Caki2 (cell line): ENCODE measurements at regions not wholly inside any gene's neighbourhood (a gene's known extent, or its start where the extent isn't known, plus 50 kb on each side); places are given as distances from the start of the nearest gene placed in this dataset.
"Not testable (repeated sequence)": the region's sequence is repeated elsewhere in the genome, so short reads cannot be mapped to it uniquely, and the experiment has no call there.

Experiments
- DNase-seq: peaks from one replicate; pipeline ENCODE4 v3.0.0-alpha.2; 2015; ENCODE audit warnings: low read depth
- in situ Hi-C: cut with HindIII; loops from 2 replicates; pipeline ENCODE4 v1.10.0; 2016; ENCODE audit warnings: low sequenced_read_pairs, low pct_unique_long_range_greater_than_20kb, mixed read lengths

DNA sequence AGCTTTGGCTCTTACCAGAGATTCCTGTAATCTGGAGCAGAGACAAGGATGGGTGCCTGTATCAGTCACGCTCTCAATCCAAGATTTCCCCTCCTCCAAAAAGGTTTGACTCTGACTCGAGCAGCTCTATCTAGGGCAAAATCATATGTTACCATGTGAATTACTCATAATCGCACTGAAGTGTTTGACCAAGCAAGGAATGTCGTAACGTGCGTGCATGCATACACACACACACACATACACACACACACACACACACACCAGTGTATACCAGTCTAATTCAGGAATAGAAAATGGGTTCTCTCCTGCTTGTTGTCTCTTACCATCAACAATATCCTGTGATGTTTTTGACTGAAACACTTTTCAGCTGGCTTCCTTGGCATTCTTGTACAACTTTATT, 835.1 kb downstream of the KCNJ2 start:
- in situ Hi-C loops, result no loop called here
- DNase-seq, result no peak

DNA sequence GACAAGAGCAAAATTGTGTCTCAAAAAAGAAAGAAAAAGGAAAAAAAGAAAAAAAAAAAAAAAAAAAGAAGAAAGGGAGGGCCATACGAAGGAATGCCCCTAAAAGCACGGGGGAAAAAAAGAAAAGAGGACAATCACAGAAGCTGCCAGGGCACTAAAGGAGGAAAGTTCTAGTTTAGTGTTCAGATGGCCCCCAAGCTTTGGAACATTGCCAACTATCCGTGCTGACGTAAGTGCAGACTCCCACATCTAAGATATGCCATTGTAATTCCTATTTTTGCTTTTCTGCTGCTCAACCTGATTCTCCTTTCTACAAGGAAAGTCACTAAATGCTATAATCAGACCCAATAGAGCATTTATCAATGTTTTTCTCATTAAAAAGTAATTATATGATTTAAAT, 842.1 kb downstream of the KCNJ2 start:
- in situ Hi-C loops, result no loop called here
- no peak for DNase-seq

DNA sequence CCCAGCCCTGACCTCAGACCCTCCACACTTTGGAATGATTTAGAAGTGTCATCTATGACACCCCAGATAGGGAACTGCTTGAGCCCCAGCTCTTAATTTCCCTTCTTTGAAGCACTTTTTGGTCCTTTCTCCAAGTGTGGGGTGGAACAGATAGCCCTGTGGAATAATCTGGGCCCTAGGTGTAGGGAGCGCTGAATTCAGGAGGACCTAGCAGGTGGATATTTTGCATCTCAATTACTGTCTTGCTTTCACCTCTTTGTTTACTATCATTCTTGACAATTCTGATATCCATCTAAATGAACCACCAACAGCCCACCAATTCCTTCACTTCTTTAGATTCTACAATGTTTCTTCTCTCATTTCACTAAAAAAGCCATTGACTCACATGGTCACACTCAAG, 850.4 kb downstream of the KCNJ2 start:
- in situ Hi-C loops, result no loop called here
- no peak for DNase-seq

GRCh38 chr17:71022758-71023157, 853.4 kb downstream of the KCNJ2 start:
- in situ Hi-C loops, result no loop called here
- DNase-seq, result no peak

DNA sequence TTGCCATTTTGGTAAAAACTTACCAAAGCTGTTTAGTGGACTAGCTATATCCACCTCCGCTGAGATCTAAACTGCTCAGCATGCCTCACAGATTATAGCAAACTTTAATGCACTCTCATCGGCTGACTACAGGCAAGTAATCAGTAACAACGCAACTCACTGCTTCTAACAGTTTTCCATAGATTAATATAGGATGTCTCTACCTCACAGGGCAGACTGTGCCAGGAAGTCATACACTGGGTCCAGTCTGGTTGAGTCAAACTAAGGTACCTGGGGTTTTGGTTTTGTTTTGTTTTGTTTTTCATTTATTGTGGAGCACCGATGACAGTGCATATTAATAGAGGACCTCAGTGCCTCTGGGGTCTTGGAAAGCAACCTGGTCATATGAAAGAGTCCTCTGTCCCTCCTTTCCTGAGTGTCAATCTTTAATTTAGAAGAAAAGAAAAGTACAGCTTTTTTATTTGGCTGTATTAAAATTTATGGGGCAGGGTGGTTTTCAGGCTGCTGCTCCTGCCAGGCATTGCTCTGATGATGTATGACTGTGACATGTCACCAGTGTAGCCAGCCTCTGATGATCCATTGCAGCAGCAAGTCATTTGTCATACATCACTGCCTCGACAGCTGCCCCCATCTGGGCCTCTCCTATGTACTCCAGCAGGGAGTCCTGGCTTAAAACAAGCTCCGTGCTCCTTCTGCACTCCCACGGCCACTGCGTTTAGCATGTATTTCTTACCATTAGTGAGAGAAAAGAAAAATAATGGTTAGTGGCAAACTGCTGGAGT, 854.1 kb downstream of the KCNJ2 start:
- in situ Hi-C loops, result no loop called here
- peak; percentile 68 for DNase-seq

- in situ Hi-C loops, result no loop called here
- no peak for DNase-seq
Measured at GRCh38 chr17:71024172-71024571, 854.8 kb downstream of the KCNJ2 start.

GRCh38 chr17:71024969-71025368, 855.6 kb downstream of the KCNJ2 start:
- in situ Hi-C loops, result no loop called here
- DNase-seq, result no peak

GRCh38 chr17:71029246-71029645, 859.9 kb downstream of the KCNJ2 start:
- DNase-seq, result no peak
- in situ Hi-C loops, result no loop called here

- DNase-seq, in situ Hi-C loops: not testable (repeated sequence)
Measured at GRCh38 chr17:71031286-71031685, 862.0 kb downstream of the KCNJ2 start.

- no peak for DNase-seq
- in situ Hi-C loops, result no loop called here
Measured at GRCh38 chr17:71032746-71033273, 863.5 kb downstream of the KCNJ2 start.

- no peak for DNase-seq
- in situ Hi-C loops, result no loop called here
Measured at GRCh38 chr17:71033336-71033735, 864.0 kb downstream of the KCNJ2 start.

GRCh38 chr17:71035226-71035625, 865.9 kb downstream of the KCNJ2 start:
- in situ Hi-C loops, result no loop called here

DNA sequence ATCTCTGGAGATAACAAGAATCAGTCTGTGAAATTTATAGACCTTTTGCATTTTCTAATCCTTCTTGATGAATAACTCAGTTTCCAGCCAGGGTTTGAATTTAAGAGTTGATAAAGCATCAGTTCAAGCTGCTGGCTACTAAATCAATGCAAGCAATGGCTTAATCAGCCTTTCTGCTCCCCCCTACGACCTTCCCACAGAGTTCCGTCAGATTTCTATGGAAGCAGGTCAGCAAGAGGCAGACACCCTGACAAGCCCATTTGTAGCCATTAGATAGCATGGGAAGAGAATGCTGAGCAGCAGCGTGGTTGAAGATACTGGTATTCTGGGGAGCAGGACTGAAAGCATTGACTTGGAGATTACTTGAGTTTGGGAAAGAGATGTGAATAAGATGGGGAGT, 868.1 kb downstream of the KCNJ2 start:
- DNase-seq, result no peak
- in situ Hi-C loops, result no loop called here

More at GRCh38 chr17:71035226-71035625, 865.9 kb downstream of the KCNJ2 start:
- DNase-seq, result no peak

- in situ Hi-C loops, result no loop called here
- no peak for DNase-seq
Measured at GRCh38 chr17:71039391-71039790, 870.1 kb downstream of the KCNJ2 start.

DNA sequence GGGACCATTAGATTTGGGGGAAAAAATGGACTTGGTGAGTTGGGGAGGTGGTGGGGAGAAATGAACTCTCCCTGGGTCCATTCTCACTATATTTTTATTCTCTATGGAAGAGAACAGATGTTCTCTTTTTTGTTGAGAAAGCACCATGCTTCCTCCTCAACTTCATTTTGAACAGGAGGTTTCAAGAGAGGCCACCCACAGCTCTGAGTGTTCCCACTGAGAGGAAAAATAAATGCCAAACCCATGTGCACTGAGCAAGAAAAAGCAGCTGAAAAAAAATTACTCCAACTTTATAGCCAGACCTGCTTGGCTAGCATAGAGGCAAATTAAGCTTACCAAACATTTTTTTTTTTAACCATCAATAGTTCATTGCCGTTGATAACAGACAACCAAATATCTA, 883.6 kb downstream of the KCNJ2 start:
- in situ Hi-C loops, result no loop called here
- DNase-seq, result no peak

GRCh38 chr17:71055128-71055527, 885.8 kb downstream of the KCNJ2 start:
- peak; percentile 33 for DNase-seq
- in situ Hi-C loops, result no loop called here

- no peak for DNase-seq
- in situ Hi-C loops, result no loop called here
Measured at GRCh38 chr17:71057448-71057847, 888.1 kb downstream of the KCNJ2 start.

GRCh38 chr17:71057938-71058337, 888.6 kb downstream of the KCNJ2 start:
- no peak for DNase-seq
- in situ Hi-C loops, result no loop called here

- in situ Hi-C loops, result no loop called here
- DNase-seq, result no peak
Measured at GRCh38 chr17:71063127-71063526, 893.8 kb downstream of the KCNJ2 start.

DNA sequence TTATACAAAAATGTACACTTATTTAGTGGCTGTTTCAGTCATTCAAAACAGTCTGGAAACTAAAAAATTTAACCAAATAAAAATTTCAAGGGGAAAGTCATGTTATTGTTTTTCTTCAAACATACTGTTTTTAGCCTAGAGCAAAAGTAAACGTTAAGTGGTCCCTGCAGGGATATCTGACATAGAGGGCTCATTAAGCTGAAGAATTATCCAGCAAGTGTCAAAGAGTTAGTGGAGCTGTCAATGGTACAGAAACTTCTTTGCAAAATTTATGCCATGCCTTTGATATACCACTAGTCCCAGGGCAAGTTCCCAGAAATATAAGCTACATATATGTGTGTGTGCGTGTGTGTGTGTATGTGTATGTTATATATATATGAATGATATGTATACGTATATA, 894.2 kb downstream of the KCNJ2 start:
- no peak for DNase-seq
- in situ Hi-C loops, result no loop called here
